ENCODE measurements at regions not wholly inside any gene's neighbourhood (a gene's known extent, or its start where the extent isn't known, plus 50 kb on each side); places are given as distances from the start of the nearest gene placed in this dataset.

DNA sequence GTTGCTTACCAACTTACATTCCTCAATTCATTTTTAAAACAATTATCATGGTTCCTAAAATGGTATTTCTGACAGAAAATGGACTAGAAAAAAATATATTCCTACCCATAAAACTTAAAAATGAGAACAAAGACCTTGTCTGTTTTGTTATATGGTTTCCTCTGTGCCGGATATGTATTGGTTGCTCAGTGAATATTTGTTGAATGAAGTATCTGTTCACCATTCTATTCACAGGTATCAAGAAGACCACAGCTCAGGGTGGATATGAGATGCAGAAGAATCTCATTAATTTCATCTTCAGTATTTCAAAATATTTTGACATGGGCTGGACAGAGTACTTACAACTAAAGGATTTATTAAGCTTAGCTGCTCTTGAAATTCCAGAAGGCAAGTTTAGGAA lies 58.1 kb downstream of the TUSC7 start:
- no peak overlapping the region for H3K9ac ChIP-seq (ENCODE audit: low read length in 3 of 3)
- TF ChIP-seq, protein P1, sequence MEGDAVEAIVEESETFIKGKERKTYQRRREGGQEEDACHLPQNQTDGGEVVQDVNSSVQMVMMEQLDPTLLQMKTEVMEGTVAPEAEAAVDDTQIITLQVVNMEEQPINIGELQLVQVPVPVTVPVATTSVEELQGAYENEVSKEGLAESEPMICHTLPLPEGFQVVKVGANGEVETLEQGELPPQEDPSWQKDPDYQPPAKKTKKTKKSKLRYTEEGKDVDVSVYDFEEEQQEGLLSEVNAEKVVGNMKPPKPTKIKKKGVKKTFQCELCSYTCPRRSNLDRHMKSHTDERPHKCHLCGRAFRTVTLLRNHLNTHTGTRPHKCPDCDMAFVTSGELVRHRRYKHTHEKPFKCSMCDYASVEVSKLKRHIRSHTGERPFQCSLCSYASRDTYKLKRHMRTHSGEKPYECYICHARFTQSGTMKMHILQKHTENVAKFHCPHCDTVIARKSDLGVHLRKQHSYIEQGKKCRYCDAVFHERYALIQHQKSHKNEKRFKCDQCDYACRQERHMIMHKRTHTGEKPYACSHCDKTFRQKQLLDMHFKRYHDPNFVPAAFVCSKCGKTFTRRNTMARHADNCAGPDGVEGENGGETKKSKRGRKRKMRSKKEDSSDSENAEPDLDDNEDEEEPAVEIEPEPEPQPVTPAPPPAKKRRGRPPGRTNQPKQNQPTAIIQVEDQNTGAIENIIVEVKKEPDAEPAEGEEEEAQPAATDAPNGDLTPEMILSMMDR (IDR thresholded peaks at IDR 0.05; ENCODE audit: borderline replicate concordance, extremely low read depth, insufficient read depth): no peak
- DNase-seq (no peak), FAIRE-seq (no peak)
- intact Hi-C loops (cut with DNase I): no loop called here
- no peaks in the 10 kb centered on the region for H3K36me3 ChIP-seq (ENCODE audit: control insufficient read depth in 2 of 3, insufficient read depth in 3 of 3, low read length in 3 of 3)
- H3K27me3 ChIP-seq (ENCODE audit: control insufficient read depth, insufficient read depth, low read length): no peaks in the 10 kb centered on the region
- no peak overlapping the region for H3K4me3 ChIP-seq (ENCODE audit: low read length in 3 of 3)
- no peak overlapping the region for H3K27ac ChIP-seq (ENCODE audit: low read depth in 2 of 2, low read length in 2 of 2)
- no peaks in the 10 kb centered on the region for H3K9me3 ChIP-seq (ENCODE audit: control insufficient read depth in 2 of 3, insufficient read depth in 1 of 3, low read length in 3 of 3)
- H3K4me1 ChIP-seq (ENCODE audit: control insufficient read depth in 2 of 3, insufficient read depth in 2 of 3, low read depth in 1 of 3, low read length in 3 of 3): no peaks in the 10 kb centered on the region

DNA sequence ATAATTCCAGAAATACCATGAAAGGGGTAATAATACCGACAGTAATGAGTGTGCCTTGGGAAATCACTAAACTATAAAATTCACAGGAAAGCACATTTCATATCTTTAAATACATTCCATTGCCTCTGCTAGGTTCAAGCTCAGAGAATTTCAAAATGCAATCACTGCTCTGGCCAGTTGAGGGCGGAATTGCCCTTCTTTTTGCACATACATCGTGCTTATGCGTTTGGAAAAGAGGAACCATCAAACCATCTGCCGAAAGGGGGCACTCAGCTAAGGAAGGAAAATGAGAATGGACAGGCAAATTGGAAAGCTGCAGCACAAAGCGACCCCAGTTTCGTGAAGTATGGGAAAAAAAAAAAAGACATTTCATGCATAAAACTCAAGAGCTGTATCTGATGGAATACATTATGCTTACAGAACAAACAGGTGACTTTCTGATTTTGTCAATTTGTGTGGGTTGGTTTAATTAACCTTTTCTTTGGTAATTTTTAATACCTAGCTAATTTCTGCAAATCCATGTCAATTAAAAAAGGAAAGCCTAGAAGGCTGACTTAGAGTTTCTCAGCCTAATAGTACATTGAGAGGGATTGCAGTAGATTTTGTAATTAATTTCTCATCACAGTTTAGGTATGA lies 61.4 kb downstream of the TUSC7 start:
- no peaks in the 10 kb centered on the region for H3K4me1 ChIP-seq (ENCODE audit: control insufficient read depth in 2 of 3, insufficient read depth in 2 of 3, low read depth in 1 of 3, low read length in 3 of 3)
- FAIRE-seq (peak; percentile 89), DNase-seq (peak in 4 of 5 donors; percentile 72 to 93 (median 83))
- no peaks in the 10 kb centered on the region for H3K9me3 ChIP-seq (ENCODE audit: control insufficient read depth in 2 of 3, insufficient read depth in 1 of 3, low read length in 3 of 3)
- no peak overlapping the region for H3K4me3 ChIP-seq (ENCODE audit: low read length in 3 of 3)
- no peaks in the 10 kb centered on the region for H3K36me3 ChIP-seq (ENCODE audit: control insufficient read depth in 2 of 3, insufficient read depth in 3 of 3, low read length in 3 of 3)
- no peaks in the 10 kb centered on the region for H3K27me3 ChIP-seq (ENCODE audit: control insufficient read depth, insufficient read depth, low read length)
- no peak overlapping the region for H3K9ac ChIP-seq (ENCODE audit: low read length in 3 of 3)
- TF ChIP-seq, protein P1 (IDR thresholded peaks at IDR 0.05; ENCODE audit: borderline replicate concordance, extremely low read depth, insufficient read depth): peak; percentile 97
- intact Hi-C loops (cut with DNase I): no loop called here
- H3K27ac ChIP-seq (ENCODE audit: low read depth in 2 of 2, low read length in 2 of 2): no peak overlapping the region

DNA sequence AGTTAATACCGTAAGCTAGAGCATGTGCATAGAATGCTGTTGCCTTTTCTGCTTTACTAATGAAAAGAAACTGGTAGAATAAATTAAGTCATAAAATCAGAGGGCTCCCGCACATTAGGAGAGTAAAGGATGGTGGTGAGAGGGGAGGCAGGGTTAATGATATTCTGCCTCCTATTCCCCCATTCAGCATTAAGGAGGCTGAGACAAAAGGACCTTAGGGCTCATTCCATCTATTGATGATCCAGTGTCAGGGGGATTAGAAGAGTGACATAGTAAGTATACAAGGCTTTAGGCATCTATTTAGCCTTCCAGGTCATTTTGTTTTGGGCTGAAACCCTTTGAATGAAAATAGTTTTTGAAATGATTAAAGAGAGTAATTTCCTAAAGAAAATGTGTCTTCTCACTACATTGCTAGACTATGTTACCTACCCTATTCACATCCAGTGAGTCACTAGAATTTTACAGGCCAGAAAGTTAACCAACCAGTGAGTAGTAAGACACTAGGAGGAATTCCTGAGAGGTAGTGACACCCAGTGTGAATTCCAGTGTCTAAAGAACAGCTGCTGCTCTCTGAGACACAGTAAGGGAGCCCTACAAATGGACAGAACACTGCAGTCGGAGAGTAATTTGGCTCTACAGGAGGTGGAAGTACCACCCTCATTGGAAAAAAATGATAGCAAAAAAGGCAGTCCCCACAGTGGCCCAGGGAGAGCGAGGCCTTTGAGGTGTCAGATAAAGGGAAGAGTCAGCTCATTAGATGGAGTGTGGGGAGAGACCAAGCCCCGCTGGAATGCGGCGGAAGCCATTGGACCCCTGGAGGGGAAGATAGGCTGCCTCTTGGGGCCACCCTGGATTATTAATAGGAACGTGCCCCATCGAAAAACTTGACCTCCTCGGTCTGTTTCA lies 67.6 kb downstream of the TUSC7 start:
- no peaks in the 10 kb centered on the region for H3K36me3 ChIP-seq (ENCODE audit: control insufficient read depth in 2 of 3, insufficient read depth in 3 of 3, low read length in 3 of 3)
- H3K4me1 ChIP-seq (ENCODE audit: control insufficient read depth in 2 of 3, insufficient read depth in 2 of 3, low read depth in 1 of 3, low read length in 3 of 3): no peaks in the 10 kb centered on the region
- intact Hi-C loops (cut with DNase I): no loop called here
- H3K27ac ChIP-seq (ENCODE audit: low read depth in 2 of 2, low read length in 2 of 2): no peak overlapping the region
- H3K9me3 ChIP-seq (ENCODE audit: control insufficient read depth in 2 of 3, insufficient read depth in 1 of 3, low read length in 3 of 3): no peaks in the 10 kb centered on the region
- TF ChIP-seq, protein P1 (IDR thresholded peaks at IDR 0.05; ENCODE audit: borderline replicate concordance, extremely low read depth, insufficient read depth): no peak
- FAIRE-seq (no peak), DNase-seq (no peak)
- H3K4me3 ChIP-seq (ENCODE audit: low read length in 3 of 3): no peak overlapping the region
- no peak overlapping the region for H3K9ac ChIP-seq (ENCODE audit: low read length in 3 of 3)
- H3K27me3 ChIP-seq (ENCODE audit: control insufficient read depth, insufficient read depth, low read length): no peaks in the 10 kb centered on the region

All from kidney (tissue), 13 donors.